K562 (cell line): ENCODE measurements at regions not wholly inside any gene's neighbourhood (a gene's known extent, or its start where the extent isn't known, plus 50 kb on each side); places are given as distances from the start of the nearest gene placed in this dataset.

Source experiments
- ATAC-seq: fragments of 200-7000 bp; cut with Tn5 transposase; 3 replicates; pipeline ENCODE4 v1.9.1; 2020; ENCODE audit warnings: moderate library complexity
- BruUV-seq: library from RNA; stranded (reverse); fragments of 400-500 nt; replicated peaks from 2 replicates; lab custom pipeline; 2021; lab: Mats Ljungman, UMichigan
- CTCF ChIA-PET: fragments of 300-600 bp; formaldehyde crosslinking; extraction: SDS; loops from one replicate; lab custom pipeline; 2021; ENCODE audit warnings: low intra/inter-chr PET ratio; lab: Yijun Ruan, JAX
- POLR2A ChIA-PET: fragments of 300-600, 350-650 bp; sonication (Branson Sonifier 250); formaldehyde crosslinking; extraction: SDS; loops from one replicate; lab custom pipeline; 2021; ENCODE audit warnings: antibody characterized with exemption, inconsistent platforms; lab: Yijun Ruan, JAX
- DNase-seq, 4 experiments: peaks; one replicate each; pipeline versions ENCODE4 v3.0.0 to v3.0.0-alpha.2; 2011 to 2018; ENCODE audit warnings: low spot score in 3 of 4, mixed read lengths in 3 of 4; ENCODE audit errors: extremely low read depth in 1 of 4
- FAIRE-seq: peaks from 2 replicates; lab custom pipeline; 2011; peaks lifted over from hg19 to GRCh38; lab: Jason Lieb, UNC
- H2AFZ ChIP-seq: 2 replicates; pipeline ENCODE4 v1.6.0; 2011; ENCODE audit warnings: low read depth, low read length, control low read depth, inconsistent platforms
- H3K27ac ChIP-seq: fragments of 200-600 bp; 3 replicates; pipeline ENCODE4 v1.8.0; 2011; ENCODE audit warnings: low read depth, mild to moderate bottlenecking, control low read depth, inconsistent platforms, low read length, moderate library complexity, mixed read lengths; ENCODE audit errors: extremely low read depth
- H3K27me3 ChIP-seq, 2 experiments: fragments of 300-600 bp in 1 of 2; 2 replicates in 1 of 2; 3 replicates in 1 of 2; pipeline versions ENCODE4 v1.6.0 to v1.8.0; 2011; ENCODE audit warnings: inconsistent platforms in 2 of 2, low read length in 2 of 2, mild to moderate bottlenecking in 1 of 2, mixed read lengths in 1 of 2, moderate library complexity in 1 of 2; ENCODE audit not compliant: control insufficient read depth in 2 of 2, insufficient read depth in 2 of 2
- H3K36me3 ChIP-seq: fragments of 300-600 bp; 3 replicates; pipeline ENCODE4 v1.8.0; 2011; ENCODE audit warnings: mild to moderate bottlenecking, low read length, inconsistent platforms; ENCODE audit not compliant: control insufficient read depth, insufficient read depth
- H3K4me1 ChIP-seq, 2 experiments: fragments of 200-600 bp in 1 of 2; replicated peaks in 1 of 2; 2 replicates in 1 of 2; 3 replicates in 1 of 2; pipeline versions ENCODE4 v1.5.1 to v1.8.0; 2011; ENCODE audit warnings: inconsistent platforms in 2 of 2, low read length in 2 of 2, mild to moderate bottlenecking in 1 of 2, mixed read lengths in 1 of 2, moderate library complexity in 1 of 2; ENCODE audit not compliant: control insufficient read depth in 2 of 2, insufficient read depth in 2 of 2
- H3K4me2 ChIP-seq: 2 replicates; pipeline ENCODE4 v1.6.1; 2011; ENCODE audit warnings: low read length, control low read depth, inconsistent platforms, mixed read lengths; ENCODE audit not compliant: insufficient read depth
- H3K4me3 ChIP-seq: fragments of 200-600 bp; sonication (generic), shearing (Covaris generic); 2 replicates; pipeline ENCODE4 v1.5.1; 2016; ENCODE audit warnings: control low read depth, inconsistent platforms
- H3K79me2 ChIP-seq: fragments of 200-600 bp; 3 replicates; pipeline ENCODE4 v1.8.0; 2011; ENCODE audit warnings: low read length, inconsistent platforms; ENCODE audit not compliant: control insufficient read depth, insufficient read depth
- H3K9ac ChIP-seq, 2 experiments: 2 replicates each; pipeline versions ENCODE4 v1.6.0 to v1.6.1; 2011; ENCODE audit warnings: low read depth in 2 of 2, low read length in 2 of 2, control low read depth in 1 of 2, inconsistent platforms in 1 of 2, mild to moderate bottlenecking in 1 of 2, mixed read lengths in 1 of 2; ENCODE audit not compliant: insufficient read depth in 1 of 2
- H3K9me1 ChIP-seq: one replicate; pipeline ENCODE4 v1.6.0; 2011; ENCODE audit warnings: inconsistent platforms, mild to moderate bottlenecking, low read length, moderate library complexity; ENCODE audit not compliant: control insufficient read depth, insufficient read depth
- H3K9me3 ChIP-seq: replicated peaks from 2 replicates; pipeline ENCODE4 v1.5.1; 2011; ENCODE audit warnings: low read depth, low read length, inconsistent platforms; ENCODE audit not compliant: control insufficient read depth, insufficient read depth
- H4K20me1 ChIP-seq: replicated peaks from 2 replicates; pipeline ENCODE4 v1.6.1; 2011; ENCODE audit warnings: low read length, inconsistent platforms, mixed read lengths; ENCODE audit not compliant: control insufficient read depth, insufficient read depth
- PHF21A ChIP-seq: fragments of 450-650 bp; IDR thresholded peaks from 2 replicates; pipeline ENCODE4 v1.6.1; 2017; ENCODE audit warnings: low read depth, borderline replicate concordance
- RBM15 ChIP-seq: fragments of 200-400 bp; formaldehyde crosslinking; IDR thresholded peaks from 2 replicates; pipeline ENCODE4 v1.6.1; 2018; ENCODE audit warnings: mild to moderate bottlenecking, low read length, moderate library complexity; ENCODE audit not compliant: insufficient read depth
- SMARCE1 ChIP-seq: fragments of 450-650 bp; IDR thresholded peaks from 2 replicates; pipeline ENCODE4 v1.7.1; 2016; ENCODE audit warnings: mild to moderate bottlenecking
- ZC3H4 ChIP-seq: sonication (generic); formaldehyde crosslinking; IDR thresholded peaks from 2 replicates; pipeline ENCODE4 v1.9.0; 2021; ENCODE audit warnings: missing genetic modification reagents, borderline replicate concordance
- ZNF263 ChIP-seq: sonication (generic); formaldehyde crosslinking; IDR thresholded peaks from 2 replicates; pipeline ENCODE4 v1.8.0; 2022; ENCODE audit warnings: mild to moderate bottlenecking, missing genetic modification reagents, borderline replicate concordance
- WGBS: fragments of 100-300 bp; shearing (Covaris generic); methylation state at CpG from one replicate; pipeline ENCODE4 v1.1.6; 2016; ENCODE audit warnings: low coverage, mixed read lengths; ENCODE audit not compliant: insufficient coverage; ENCODE audit errors: missing lambda C conversion rate; 5-methylcytosine and 5-hydroxymethylcytosine counted together
- in situ Hi-C: fragments of 300-500 bp; cut with MboI; formaldehyde crosslinking; loops from 4 replicates; pipeline ENCODE4 v1.15.0; 2018; ENCODE audit warnings: inconsistent platforms, mixed read lengths
- intact Hi-C: fragments of 100-400 bp; cut with micrococcal nuclease; formaldehyde crosslinking; loops from 2 replicates; pipeline ENCODE4 v1.14.2; 2022
- TF ChIP-seq, protein P1 (sequence below): fragments of 450-650 bp; IDR thresholded peaks from 2 replicates; pipeline ENCODE4 v1.6.1; 2016

DNA sequence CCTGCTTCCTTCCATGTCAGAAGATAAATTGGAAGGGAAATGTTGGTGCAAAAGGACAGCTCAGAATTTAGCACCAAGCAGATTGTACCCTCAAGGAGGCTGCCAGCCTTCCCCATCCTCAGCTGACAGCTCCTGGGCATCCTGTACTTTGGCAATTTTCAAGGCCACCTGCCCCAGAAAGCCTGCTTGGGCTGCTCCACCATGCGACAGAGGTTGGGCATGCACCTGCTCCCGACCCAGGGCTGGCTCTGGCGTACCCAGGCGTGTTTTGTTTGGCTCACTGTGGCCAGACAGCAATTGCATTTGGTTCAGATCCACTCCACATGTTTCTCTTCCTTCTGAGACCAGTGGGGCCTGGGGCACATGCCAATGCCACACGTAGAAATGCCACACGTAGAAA lies 547.8 kb downstream of the NPHP4 start:
- intact Hi-C loops: no loop called here
- 0% methylated on average over 6 of the region's 6 CpGs for WGBS
- CTCF ChIA-PET: no interaction called here

DNA sequence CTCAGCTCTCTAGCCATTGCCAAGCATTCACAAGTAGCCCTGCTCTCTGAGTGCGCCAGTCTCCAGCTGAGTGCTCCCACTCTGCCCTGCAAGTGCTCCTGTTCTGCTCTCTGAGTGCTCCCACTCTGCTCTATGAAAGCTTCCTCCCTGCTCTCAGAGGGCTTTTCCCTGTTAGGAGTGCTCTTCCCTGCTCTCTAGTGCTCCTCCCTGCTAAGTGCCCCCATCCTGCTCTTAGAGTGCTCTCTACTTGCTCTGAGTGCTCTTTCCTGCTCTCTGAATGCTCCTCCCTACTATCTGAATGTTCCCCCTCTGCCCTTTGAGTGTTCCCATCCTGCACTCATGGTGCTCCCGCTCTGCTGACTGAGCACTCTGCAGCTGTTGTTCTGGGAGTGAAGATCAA lies 555.4 kb downstream of the NPHP4 start:
- intact Hi-C loops (no loop called here), in situ Hi-C loops (no loop called here)
- no peak overlapping the region for H3K4me3 ChIP-seq
- DNase-seq (no peak), FAIRE-seq (no peak), ATAC-seq (no peak)
- TF ChIP-seq ZC3H4 (no peak), ZNF263 (CRISPR knock-in tag) (peak; percentile 61; the same call in 1 of the 2 replicates)
- H2AFZ ChIP-seq: no peak overlapping the region
- no peaks in the 10 kb centered on the region for H3K79me2 ChIP-seq
- no peak overlapping the region for H3K27ac ChIP-seq
- H3K9me1 ChIP-seq: no peaks in the 10 kb centered on the region
- H4K20me1 ChIP-seq: no peaks in the 10 kb centered on the region
- H3K9ac ChIP-seq: no peak overlapping the region
- no TSS peak for BruUV-seq
- WGBS: 0% methylated on average over 2 of the region's 2 CpGs
- ChIA-PET POLR2A (interaction anchor here (0.6 to 0.7 kb wide), 2 partner anchors 11 to 799 kb away, joined by 3 to 4 read pairs; no protein-coding TSS in a partner anchor), CTCF (no interaction called here)
- H3K4me2 ChIP-seq: no peak overlapping the region
- no peaks in the 10 kb centered on the region for H3K36me3 ChIP-seq
- H3K27me3 ChIP-seq: peaks cover 0 to 8% of the 10 kb centered on the region in 2 experiments; a peak in 2 of 5 replicates
- no peaks in the 10 kb centered on the region for H3K9me3 ChIP-seq
- H3K4me1 ChIP-seq: no peaks in the 10 kb centered on the region

More for the DNA sequence above, 547.8 kb downstream of the NPHP4 start:
- Histone ChIP-seq H3K9ac (no peak overlapping the region), H3K4me3 (no peak overlapping the region), H3K4me2 (no peak overlapping the region), H2AFZ (no peak overlapping the region), H3K4me1 (no peaks in the 10 kb centered on the region), H3K27me3 (no peaks in the 10 kb centered on the region; a peak in 1 of 5 replicates), H3K36me3 (no peaks in the 10 kb centered on the region), H3K9me3 (no peaks in the 10 kb centered on the region), H3K27ac (no peak overlapping the region), H4K20me1 (no peaks in the 10 kb centered on the region), H3K9me1 (no peaks in the 10 kb centered on the region), H3K79me2 (no peaks in the 10 kb centered on the region)
- no peak for ATAC-seq
- DNase-seq: no peak
- TF ChIP-seq PHF21A (no peak), SMARCE1 (no peak), RBM15 (no peak)
- TF ChIP-seq, protein P1, sequence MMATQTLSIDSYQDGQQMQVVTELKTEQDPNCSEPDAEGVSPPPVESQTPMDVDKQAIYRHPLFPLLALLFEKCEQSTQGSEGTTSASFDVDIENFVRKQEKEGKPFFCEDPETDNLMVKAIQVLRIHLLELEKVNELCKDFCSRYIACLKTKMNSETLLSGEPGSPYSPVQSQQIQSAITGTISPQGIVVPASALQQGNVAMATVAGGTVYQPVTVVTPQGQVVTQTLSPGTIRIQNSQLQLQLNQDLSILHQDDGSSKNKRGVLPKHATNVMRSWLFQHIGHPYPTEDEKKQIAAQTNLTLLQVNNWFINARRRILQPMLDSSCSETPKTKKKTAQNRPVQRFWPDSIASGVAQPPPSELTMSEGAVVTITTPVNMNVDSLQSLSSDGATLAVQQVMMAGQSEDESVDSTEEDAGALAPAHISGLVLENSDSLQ: no peak
- BruUV-seq: no TSS peak
- in situ Hi-C loops: no loop called here
- FAIRE-seq: no peak
- POLR2A ChIA-PET: no interaction called here
